HG03280 (cell line): ENCODE measurements at regions not wholly inside any gene's neighbourhood (a gene's known extent, or its start where the extent isn't known, plus 50 kb on each side); places are given as distances from the start of the nearest gene placed in this dataset.
"Not testable (repeated sequence)": the region's sequence is repeated elsewhere in the genome, so short reads cannot be mapped to it uniquely, and the experiment has no call there.

Experiments used
- ATAC-seq: cut with Tn5 transposase; IDR thresholded peaks from one replicate; pipeline ENCODE4 v1.9.1; 2021; ENCODE audit warnings: mild to moderate bottlenecking, moderate library complexity; ENCODE audit not compliant: unreplicated experiment

DNA sequence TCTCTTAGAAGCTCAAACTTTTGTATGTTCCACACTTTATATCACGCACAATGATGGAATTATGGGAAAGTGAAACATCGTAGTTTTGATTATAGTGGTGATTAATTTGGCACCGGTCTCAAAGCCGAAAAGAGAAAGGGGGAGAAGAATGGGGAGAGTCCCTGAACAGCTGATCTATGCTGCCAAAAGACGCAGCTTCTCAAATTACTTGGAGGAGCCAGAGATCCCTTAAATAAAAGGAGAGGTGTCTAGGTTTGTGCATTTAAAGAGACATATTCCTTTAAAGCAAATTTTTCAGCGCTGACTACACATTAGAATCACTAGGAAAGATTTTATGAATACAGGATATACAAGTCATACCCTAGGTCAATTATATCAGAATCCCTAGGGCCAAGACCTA lies 599.6 kb upstream of the ADAMTS5 start:
- ATAC-seq, result no peak

DNA sequence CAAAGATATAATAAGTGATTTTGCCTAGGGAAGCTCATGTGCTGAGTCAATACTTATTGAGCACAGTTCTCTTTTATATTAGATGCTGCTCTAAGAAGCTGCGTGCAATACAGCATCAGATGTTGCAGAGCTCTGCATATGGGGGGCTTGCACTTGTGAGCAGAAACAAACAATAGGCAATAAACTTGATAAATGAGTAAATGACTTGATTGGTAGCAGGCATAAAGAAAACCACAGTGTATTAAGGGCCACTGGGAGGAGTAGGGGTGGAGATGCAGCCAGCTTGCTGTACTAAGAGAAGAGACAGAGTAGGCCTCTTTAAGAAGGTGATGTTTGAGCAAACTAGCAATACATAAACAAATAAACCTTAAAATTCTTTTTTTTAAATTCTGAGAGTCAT lies 598.5 kb upstream of the ADAMTS5 start:
- ATAC-seq, result no peak

DNA sequence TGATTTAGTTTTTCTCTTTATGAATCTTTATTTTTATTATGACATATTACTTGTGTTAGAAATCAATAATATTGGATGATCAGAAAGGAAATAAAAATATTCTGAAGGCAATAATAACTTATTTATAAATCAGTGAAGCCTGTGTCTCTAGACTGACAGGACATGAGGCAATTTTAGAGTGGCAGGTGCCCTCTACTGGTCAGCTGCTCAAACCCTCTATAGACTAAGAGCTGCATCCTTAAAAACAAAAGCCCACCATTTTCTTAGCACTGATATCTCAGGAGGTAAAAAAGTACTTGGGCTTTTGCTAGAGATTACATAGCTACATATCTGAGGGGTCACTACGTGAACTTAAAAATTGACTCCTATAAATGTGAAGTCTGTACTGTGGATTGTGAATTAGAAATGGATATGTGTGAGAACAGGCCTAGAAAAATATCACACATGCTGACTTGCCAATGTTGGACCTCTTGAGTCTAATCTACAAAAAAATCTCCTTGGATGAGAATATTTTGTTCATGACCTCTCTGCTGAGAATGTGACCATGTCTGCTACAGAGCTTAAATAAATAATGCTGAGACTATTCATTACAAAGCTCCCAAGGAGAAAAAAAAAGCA lies 597.9 kb upstream of the ADAMTS5 start:
- no peak for ATAC-seq

DNA sequence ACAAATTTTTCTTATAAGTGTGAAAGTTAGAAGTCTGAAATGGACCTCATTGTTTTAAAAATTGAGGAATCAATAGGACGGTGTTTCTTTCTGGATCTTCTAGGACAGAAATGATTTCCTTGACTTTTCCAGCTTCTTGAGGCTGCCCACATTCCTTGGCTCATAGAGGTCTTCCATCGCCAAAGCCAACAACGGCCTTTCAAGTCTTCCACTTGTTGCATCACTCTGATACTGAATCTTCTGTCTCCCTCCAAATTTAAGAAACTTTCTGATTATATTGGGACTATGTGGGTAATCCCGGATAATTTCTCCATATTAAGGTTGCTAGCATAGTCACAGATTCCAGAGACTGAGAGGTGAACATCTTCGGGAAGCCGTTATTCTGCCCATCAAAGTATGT lies 595.4 kb upstream of the ADAMTS5 start:
- no peak for ATAC-seq

DNA sequence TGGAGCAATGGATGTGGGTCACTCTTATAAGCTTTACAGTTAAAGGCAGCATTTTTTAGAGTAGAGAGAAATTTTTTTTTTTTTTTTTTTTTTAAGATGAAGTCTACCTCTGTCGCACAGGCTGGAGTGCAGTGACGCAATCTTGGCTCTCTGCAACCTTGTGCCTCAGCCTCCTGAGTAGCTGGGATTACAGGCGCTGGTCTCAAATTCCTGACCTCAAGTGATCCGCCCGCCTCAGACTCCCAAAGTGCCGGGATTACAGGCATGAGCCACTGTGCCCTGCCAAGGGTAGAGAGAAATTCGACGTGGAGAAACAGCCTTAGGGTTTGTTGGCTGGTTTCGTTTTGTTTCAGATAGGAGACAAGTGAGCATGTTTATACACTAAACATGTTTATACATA lies 594.2 kb upstream of the ADAMTS5 start:
- no peak for ATAC-seq

DNA sequence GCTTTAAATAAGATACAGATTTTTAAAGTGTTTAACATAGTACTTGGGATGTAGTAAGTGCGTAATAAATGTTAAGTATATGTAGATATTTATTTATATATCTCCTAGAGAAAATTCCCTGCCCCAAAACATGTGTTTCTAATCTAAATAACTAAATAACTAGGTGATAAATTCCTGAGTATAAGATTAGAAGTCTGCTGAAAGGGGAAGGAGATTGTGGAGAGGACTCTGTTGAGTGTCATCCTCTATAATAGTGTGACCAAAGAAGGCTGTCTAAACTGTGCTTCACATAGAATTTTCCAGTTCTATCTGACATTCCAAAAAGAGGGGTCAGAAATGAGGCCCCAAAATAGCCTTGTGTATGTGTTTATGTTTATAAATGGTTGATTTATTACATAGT lies 590.5 kb upstream of the ADAMTS5 start:
- ATAC-seq, result no peak

DNA sequence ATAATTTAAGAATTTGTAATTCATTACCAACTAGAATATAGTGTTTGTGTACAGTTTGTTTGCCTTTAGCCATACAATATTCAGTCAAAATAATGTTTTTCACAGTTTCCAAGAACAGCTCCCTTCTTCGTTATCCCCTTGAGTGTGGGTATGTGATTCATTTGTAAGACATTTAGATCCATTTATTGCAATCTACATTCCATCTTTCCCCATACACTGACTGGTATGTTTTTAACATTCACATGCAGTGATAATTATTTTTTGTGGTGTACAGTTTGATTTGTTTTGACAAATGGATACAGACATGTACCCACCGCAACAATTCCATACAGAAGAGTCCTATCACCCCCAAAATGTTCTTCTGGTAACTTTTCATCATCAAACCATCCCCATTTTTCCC lies 589.1 kb upstream of the ADAMTS5 start:
- no peak for ATAC-seq

DNA sequence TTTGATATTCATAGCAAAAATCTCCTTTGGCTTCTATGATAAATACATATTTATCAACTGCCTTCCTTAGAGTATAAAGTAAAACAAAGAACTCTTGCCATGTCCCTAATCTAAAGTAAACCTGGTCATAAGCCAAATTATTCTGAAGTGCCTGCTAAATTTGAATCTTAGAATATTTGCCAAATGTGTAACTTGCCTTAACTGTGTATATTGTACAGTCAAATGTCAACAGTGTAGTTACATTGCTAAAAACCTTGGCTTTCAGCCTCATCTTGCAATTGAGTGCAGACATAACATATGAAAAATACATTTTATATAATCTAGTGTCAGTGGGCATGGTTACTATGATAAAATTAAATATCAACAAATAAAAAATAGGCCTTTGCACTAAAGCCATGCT lies 583.4 kb upstream of the ADAMTS5 start:
- ATAC-seq, result no peak

DNA sequence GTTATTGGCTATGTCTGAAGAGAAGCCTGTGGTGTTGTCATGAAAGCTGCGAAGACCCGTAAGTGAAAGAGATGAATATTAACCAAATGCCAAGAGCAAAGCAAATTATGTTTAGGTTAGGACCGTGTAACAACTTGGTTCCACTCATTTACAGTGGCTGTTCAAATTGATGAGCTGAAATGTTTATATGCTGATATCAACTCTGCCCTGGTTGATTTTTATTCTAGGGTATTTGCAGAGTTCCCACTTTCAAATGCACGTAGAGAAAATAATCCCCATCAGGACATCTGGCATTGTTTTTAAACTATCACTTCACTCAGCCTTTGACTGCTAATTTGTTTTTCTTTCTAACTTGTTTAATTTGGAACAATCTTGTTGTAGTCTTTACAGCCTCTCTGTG lies 581.6 kb upstream of the ADAMTS5 start:
- ATAC-seq, result no peak

DNA sequence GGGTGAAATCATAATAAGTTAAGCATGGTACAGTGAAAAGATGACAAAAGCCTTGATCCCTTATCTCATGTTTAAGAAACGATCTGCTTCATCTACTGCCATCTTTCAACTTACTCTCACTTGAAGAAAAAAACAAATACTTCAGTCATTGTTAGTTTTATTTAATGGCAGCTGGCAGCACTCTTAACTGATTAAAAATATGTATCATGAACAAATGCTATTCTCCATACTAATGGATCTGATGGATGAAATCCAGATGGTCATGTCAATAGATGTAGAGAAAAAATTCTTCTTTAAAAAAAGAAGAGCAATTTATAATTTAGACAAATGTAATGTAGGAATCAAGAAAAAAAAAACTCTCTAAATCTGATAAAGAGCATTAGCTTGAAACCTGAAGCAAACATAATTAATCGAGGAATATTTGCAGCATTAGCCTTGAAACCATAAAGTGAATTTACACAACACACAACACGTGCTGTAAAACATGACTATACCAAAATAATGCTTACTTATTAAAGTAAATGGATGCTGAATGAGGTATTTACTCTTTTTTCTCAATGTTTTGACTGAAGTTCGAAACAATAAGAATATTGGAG lies 579.0 kb upstream of the ADAMTS5 start:
- ATAC-seq, result no peak

DNA sequence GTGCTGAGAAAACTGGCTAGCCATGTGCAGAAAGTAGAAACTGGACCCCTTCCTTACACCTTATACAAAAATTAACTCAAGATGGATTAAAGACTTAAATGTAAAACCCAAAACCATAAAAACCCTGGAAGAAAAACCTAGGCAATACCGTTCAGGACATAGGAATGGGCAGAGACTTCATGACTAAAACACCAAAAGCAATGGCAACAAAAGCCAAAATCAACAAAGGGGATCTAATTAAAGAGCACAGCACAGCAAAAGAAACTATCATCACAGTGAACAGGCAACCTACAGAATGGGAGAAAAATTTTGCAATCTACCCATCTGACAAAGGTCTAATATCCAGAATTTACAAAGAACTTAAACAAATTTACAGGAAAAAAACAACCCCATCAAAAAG lies 575.2 kb upstream of the ADAMTS5 start:
- not testable (repeated sequence) for ATAC-seq

DNA sequence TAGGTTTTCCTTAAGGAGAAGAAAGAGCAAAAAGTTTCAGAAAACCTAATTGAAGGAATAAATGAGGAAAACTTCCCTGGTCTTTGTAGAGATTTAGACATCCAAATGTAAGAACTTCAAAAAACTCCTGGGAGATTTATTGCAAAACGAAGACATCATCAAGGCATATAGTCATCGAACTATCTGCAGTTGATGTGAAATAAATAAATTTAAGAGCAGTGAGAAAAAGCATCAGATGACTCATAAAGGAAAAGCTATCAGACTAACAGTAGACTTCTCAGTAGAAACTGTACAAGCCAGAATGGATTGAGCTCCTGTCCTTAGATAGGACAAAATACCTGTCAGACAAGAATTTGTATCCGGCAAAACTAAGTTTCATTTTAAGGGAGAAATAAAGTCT lies 569.4 kb upstream of the ADAMTS5 start:
- no peak for ATAC-seq

DNA sequence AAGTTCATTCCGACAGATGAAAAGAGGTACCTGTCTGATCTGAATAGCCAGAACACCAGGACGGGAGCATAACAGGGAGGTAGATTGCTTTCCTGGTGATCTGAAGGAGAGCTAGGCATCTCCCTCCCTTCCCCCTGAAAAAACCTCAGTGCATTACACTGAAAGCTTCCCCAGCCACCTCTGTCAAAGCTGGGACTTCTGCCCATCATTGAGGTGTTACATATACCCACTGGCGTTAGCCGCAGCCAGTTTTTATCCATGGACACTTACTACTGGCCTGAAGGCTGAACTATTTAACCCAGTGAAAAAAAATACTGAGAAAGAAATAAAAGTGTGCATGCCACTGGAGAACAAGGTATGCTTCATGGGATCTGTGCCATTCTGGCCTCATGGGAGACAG lies 568.3 kb upstream of the ADAMTS5 start:
- ATAC-seq, result no peak

DNA sequence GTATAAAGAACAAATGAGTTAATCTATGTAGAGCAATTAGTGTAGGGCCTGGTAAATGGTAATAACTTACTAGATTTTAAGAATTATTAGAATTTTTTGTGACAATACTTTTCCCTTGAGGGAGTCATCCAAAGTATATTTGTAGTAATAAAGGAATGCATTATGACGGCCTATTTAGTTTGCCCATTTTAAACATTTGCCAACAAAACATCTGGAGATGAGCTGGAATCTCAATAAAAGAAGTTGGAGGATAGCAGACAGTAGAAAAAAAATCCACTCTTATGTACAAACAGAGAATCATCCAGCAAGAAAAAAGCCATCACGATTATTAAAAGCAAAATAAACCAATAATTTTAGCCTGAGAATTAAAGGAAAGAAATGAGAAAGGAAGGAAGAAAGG lies 567.3 kb upstream of the ADAMTS5 start:
- no peak for ATAC-seq

DNA sequence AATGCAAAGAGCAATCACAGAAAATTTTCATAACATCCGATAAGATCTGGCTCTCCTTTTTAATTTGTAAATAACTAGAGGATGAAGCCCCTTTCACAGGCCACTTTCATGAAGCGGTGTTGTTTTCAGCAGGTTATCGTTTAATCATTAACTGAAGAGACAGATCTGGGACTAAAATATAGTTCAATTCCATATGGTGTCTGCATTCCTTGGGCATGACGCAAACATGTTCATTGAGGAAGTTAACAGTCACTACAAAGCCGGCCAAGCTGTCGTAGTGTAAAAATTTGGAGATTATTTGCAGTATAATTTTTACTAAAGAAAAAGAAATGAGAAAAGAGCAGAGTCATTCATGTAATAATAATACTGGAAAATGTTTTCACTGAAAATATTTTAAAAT lies 565.2 kb upstream of the ADAMTS5 start:
- no peak for ATAC-seq

DNA sequence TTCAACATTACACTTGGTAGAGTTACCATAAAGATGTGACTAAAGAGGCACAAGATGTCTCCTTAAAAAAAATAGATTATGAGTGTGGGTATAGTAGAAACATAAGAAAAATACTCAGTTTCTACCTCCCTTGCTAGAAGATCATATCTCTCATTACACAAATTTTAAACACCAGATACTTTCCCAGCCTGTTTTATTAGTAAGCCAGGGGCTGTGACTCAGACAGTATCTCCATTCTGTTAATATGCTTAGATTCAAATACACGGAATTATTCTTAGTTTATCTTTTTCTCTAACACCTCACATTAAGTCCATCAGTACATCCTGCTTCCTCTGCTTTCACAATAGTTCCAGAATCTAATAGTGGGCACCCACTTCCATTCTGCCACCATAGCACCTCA lies 561.8 kb upstream of the ADAMTS5 start:
- ATAC-seq, result no peak

DNA sequence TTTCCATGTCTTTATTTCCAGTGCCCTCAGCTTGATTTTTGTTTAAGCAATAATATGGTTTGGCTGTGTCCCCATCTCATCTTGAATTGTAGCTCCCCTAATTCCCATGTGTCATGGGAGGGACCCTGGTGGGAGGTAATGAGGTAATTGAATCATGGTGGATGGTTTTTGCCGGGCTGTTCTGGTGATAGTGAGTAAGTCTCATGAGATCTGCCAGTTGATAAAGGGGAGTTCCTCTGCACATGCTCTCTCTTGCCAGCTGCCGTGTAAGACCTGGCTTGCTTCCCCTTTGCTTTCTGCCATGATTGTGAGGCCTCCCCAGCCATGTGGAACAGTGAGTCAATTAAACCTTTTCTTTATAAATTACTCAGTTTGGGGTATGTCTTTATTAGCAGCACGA lies 559.6 kb upstream of the ADAMTS5 start:
- ATAC-seq, result no peak

DNA sequence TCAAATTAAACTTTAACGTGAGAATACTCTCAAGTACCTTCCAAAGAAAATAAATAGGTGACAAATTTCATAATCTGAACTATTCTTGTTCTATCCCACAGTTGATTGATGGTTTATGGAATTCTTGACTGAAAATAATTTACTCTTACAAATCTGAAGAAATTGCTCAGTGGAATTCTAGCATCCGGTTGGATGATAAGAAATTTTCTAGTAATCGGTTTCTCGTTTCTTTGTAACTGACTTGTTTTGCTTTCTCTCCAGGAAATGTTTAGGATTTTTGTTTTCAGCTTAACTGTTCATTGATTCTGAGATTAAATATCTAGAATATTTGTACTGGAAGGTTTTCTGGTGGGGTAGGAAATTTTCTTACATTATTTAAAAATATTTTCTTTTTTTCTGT lies 558.9 kb upstream of the ADAMTS5 start:
- no peak for ATAC-seq

DNA sequence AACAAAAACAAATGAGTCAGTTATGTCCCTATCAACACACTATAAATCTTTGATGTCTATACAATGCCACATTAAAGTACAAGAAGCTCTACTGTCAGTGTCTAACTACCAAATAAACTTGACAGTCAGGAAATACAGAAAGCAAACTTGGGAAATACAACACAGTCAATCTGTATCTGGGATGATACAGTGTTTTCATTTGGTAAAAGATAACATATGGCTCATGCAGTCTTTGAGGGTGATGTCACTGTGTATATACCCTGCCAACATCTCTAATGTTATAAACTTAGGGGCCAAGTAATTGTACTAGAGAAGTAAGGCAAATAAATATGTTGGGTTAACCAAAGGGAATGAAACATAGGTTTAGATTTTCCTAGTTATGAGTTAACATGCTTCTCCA lies 552.5 kb upstream of the ADAMTS5 start:
- no peak for ATAC-seq

DNA sequence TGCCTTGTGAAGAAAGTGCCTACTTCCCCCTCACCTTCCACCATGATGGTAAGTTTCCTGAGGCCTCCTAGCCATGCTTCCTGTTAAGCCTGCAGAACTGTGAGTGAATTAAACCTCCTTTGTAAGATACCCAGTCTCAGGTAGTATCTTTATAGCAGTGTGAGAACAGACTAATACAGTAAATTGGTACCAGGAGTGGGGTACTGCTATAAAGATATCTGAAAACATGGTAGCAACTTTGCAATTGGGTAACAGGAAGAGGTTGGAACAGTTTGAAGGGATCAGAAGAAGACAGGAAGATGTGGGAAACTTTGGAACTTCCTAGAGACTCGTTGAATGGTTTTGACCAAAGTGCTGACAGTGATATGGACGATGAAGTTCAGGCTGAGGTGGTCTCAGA lies 550.3 kb upstream of the ADAMTS5 start:
- ATAC-seq, result not testable (repeated sequence)

DNA sequence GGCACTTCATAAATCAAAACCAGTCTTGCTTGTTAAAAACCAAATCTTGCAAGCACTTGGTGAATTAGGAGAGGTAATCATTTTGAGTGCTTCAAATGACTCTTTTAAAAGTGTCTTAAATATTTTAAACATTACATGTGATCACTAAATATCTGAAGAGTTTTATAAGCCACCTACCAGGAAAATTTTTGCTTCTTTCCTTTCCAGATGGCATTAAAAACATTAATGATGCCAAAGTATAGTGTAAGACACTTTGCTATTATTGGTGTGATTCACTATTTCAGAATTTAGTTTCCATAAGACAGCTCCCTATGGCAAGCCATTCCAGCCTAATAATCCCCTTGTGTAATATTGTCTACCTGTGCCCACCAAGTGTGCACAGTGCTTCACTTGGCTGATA lies 548.8 kb upstream of the ADAMTS5 start:
- no peak for ATAC-seq

DNA sequence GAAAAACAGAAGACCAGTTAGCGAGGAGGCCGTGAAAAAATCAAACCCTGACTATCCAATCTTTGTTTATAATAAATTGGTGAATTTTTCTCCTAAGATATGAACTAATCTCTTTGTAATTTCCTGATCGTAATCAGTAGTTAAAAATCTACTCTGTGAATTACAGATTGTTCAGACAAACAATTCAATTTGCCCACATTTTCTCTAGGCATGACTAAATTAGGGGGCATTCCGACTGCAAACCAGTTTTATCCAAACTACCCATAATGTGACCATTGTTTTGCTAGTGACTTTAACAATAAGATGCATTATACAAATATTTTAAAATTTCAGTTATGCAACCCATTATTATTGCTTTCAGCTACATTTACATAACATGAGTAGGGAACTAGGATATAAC lies 546.9 kb upstream of the ADAMTS5 start:
- ATAC-seq, result no peak

DNA sequence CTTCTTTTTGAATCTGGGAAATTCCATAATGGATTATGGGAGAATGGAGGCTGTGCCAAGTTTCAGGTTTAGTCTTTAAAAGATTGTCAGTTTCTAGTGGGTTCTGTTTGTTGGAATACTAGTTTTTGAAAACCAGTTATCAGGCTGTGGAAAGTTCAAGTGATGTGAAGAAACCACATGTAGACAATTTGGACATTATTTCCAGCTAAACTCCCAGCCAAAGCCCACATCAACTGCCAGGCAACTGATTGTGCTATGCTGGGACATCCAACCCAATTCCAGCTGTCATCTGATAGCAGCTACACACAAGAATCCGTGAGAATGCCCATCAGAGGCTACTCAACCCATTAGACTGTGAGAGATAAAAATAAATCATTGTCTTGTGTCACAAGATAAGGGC lies 546.1 kb upstream of the ADAMTS5 start:
- no peak for ATAC-seq
